HepG2 (cell line): ENCODE measurements at regions not wholly inside any gene's neighbourhood (a gene's known extent, or its start where the extent isn't known, plus 50 kb on each side); places are given as distances from the start of the nearest gene placed in this dataset.
"Not testable (repeated sequence)": the region's sequence is repeated elsewhere in the genome, so short reads cannot be mapped to it uniquely, and the experiment has no call there.

Experiments used
- ATAC-seq: fragments of 200-7000 bp; cut with Tn5 transposase; 3 replicates; pipeline ENCODE4 v1.9.1; 2020; ENCODE audit warnings: mild to moderate bottlenecking, moderate library complexity
- BruUV-seq: library from RNA; stranded (reverse); fragments of 400-500 nt; replicated peaks from 2 replicates; lab custom pipeline; 2021; lab: Mats Ljungman, UMichigan
- CTCF ChIA-PET: fragments of 300-600 bp; formaldehyde crosslinking; extraction: SDS; loops from one replicate; lab custom pipeline; 2021; ENCODE audit warnings: low total read pairs, inconsistent platforms, low intra/inter-chr PET ratio; lab: Yijun Ruan, JAX
- POLR2A ChIA-PET: fragments of 350-600 bp; sonication (Branson Sonifier 250); formaldehyde crosslinking; loops from one replicate; lab custom pipeline; 2020; ENCODE audit warnings: antibody characterized with exemption, inconsistent platforms; lab: Yijun Ruan, JAX
- DNase-seq: peaks from one replicate; pipeline ENCODE4 v3.0.0-alpha.2; 2015; ENCODE audit warnings: low spot score
- FAIRE-seq: peaks from 3 replicates; lab custom pipeline; 2011; peaks lifted over from hg19 to GRCh38; lab: Jason Lieb, UNC
- H2AFZ ChIP-seq: one replicate; pipeline ENCODE4 v1.6.1; 2011; ENCODE audit warnings: low read length, inconsistent platforms
- H3K27ac ChIP-seq: fragments of 300-600 bp; 3 replicates; pipeline ENCODE4 v1.8.0; 2011; ENCODE audit warnings: mixed run types, mild to moderate bottlenecking, mixed read lengths, low read length, inconsistent platforms; ENCODE audit not compliant: insufficient read depth; ENCODE audit errors: extremely low read length
- H3K27me3 ChIP-seq, 2 experiments: fragments of 200-600 bp in 1 of 2; 2 replicates in 1 of 2; 3 replicates in 1 of 2; pipeline versions ENCODE4 v1.6.0 to v1.8.0; 2011; ENCODE audit warnings: low read length in 2 of 2, mild to moderate bottlenecking in 2 of 2, moderate library complexity in 2 of 2, inconsistent platforms in 1 of 2; ENCODE audit not compliant: insufficient read depth in 2 of 2, control insufficient read depth in 1 of 2
- H3K36me3 ChIP-seq, 2 experiments: fragments of 200-600 bp in 1 of 2; replicated peaks in 1 of 2; 2 replicates in 1 of 2; 3 replicates in 1 of 2; pipeline versions ENCODE4 v1.5.1 to v1.8.0; 2011; ENCODE audit warnings: low read length in 2 of 2, inconsistent platforms in 1 of 2; ENCODE audit not compliant: insufficient read depth in 2 of 2, control insufficient read depth in 1 of 2
- H3K4me1 ChIP-seq: 2 replicates; pipeline ENCODE4 v1.5.1; 2012; ENCODE audit warnings: low read length, inconsistent platforms; ENCODE audit not compliant: insufficient read depth
- H3K4me2 ChIP-seq: 2 replicates; pipeline ENCODE4 v1.6.0; 2011; ENCODE audit warnings: low read depth, low read length, inconsistent platforms
- H3K4me3 ChIP-seq, 3 experiments: fragments of 200-600 bp in 1 of 3; sonication (generic), shearing (Covaris generic) in 1 of 3; replicated peaks in 1 of 3; 2 replicates each; pipeline ENCODE4 v1.5.1; 2011 to 2016; ENCODE audit warnings: low read length in 3 of 3, inconsistent platforms in 2 of 3, low read depth in 2 of 3, mild to moderate bottlenecking in 2 of 3, control low read depth in 1 of 3, mixed read lengths in 1 of 3; ENCODE audit not compliant: insufficient read depth in 1 of 3
- H3K79me2 ChIP-seq: one replicate; pipeline ENCODE4 v1.6.1; 2011; ENCODE audit warnings: low read length, inconsistent platforms; ENCODE audit not compliant: insufficient read depth
- H3K9ac ChIP-seq: 2 replicates; pipeline ENCODE4 v1.6.0; 2011; ENCODE audit warnings: mild to moderate bottlenecking, low read depth, low read length, inconsistent platforms; ENCODE audit not compliant: insufficient read depth
- H3K9me3 ChIP-seq: 2 replicates; pipeline ENCODE4 v1.5.1; 2012; ENCODE audit warnings: mild to moderate bottlenecking, low read length
- H4K20me1 ChIP-seq: 2 replicates; pipeline ENCODE4 v1.6.0; 2011; ENCODE audit warnings: inconsistent platforms, mild to moderate bottlenecking, low read length, moderate library complexity; ENCODE audit not compliant: insufficient read depth
- ADNP ChIP-seq: sonication (generic); formaldehyde crosslinking; IDR thresholded peaks from 2 replicates; pipeline ENCODE4 v1.4.0; 2020; ENCODE audit warnings: missing genetic modification reagents
- CREB3 ChIP-seq: sonication (generic); formaldehyde crosslinking; IDR thresholded peaks from 2 replicates; pipeline ENCODE4 v1.5.0; 2020; ENCODE audit warnings: missing genetic modification reagents
- RBAK ChIP-seq: sonication (generic); formaldehyde crosslinking; IDR thresholded peaks from 2 replicates; pipeline ENCODE4 v1.5.1; 2020; ENCODE audit warnings: mild to moderate bottlenecking, missing genetic modification reagents
- SUZ12 ChIP-seq: fragments of 150-350 bp; IDR thresholded peaks from 2 replicates; pipeline ENCODE4 v1.6.1; 2014; ENCODE audit warnings: low read depth, low read length
- ZNF251 ChIP-seq: sonication (generic); formaldehyde crosslinking; IDR thresholded peaks from 2 replicates; pipeline ENCODE4 v1.9.0; 2021; ENCODE audit warnings: mild to moderate bottlenecking, missing genetic modification reagents
- ZNF484 ChIP-seq: sonication (generic); formaldehyde crosslinking; IDR thresholded peaks from 2 replicates; pipeline ENCODE4 v1.5.1; 2020; ENCODE audit warnings: mild to moderate bottlenecking, low read depth, missing genetic modification reagents, borderline replicate concordance
- ZNF556 ChIP-seq: sonication (generic); formaldehyde crosslinking; IDR thresholded peaks from 2 replicates; pipeline ENCODE4 v1.4.0; 2020; ENCODE audit warnings: mild to moderate bottlenecking, missing genetic modification reagents, borderline replicate concordance
- ZNF839 ChIP-seq: sonication (generic); formaldehyde crosslinking; IDR thresholded peaks from 2 replicates; pipeline ENCODE4 v1.4.0; 2020; ENCODE audit warnings: missing genetic modification reagents, mild to moderate bottlenecking, borderline replicate concordance
- WGBS: methylation state at CpG from one replicate; pipeline ENCODE4 v1.1.6; 2017; ENCODE audit warnings: low lambda C conversion rate; 5-methylcytosine and 5-hydroxymethylcytosine counted together
- in situ Hi-C: cut with HindIII; loops from 2 replicates; pipeline ENCODE4 v1.10.0; 2017; ENCODE audit warnings: low pct_unique_long_range_greater_than_20kb; ENCODE audit not compliant: extremely low pct_ligation_motif_present
- intact Hi-C: fragments of 100-400 bp; cut with micrococcal nuclease; formaldehyde crosslinking; loops from one replicate; pipeline ENCODE4 v1.10.0; 2022; ENCODE audit not compliant: unreplicated experiment
- TF ChIP-seq, protein P1 (sequence below): sonication (generic); formaldehyde crosslinking; IDR thresholded peaks from 2 replicates; pipeline ENCODE4 v1.9.0; 2021; ENCODE audit warnings: missing genetic modification reagents, borderline replicate concordance

DNA sequence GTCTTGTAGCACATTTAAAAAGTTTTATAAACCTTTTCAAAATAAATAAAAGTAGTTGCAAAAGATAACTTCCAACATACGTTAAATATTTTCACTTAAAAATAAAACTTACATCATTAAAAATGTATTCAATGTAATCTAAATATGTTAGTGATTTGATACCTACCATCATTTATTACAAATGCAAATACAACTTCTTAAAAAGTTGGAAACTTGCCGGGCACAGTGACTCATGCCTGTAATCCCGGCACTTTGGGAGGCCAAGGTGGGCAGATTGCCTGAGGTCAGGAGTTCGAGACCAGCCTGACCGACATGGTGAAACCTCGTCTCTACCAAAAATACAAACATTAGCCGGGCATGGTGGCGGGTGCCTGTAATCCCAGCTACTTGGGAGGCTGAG, 122.6 kb upstream of the PODXL start:
- FAIRE-seq, H2AFZ ChIP-seq, H3K4me2 ChIP-seq, H3K9ac ChIP-seq, POLR2A ChIA-PET, H3K36me3 ChIP-seq, CTCF ChIA-PET, H3K79me2 ChIP-seq, DNase-seq, BruUV-seq, H4K20me1 ChIP-seq, H3K4me1 ChIP-seq, H3K4me3 ChIP-seq, H3K9me3 ChIP-seq, ATAC-seq, H3K27me3 ChIP-seq, H3K27ac ChIP-seq, intact Hi-C loops: not testable (repeated sequence)
- in situ Hi-C loops = loop anchor here (25.0 kb wide), 2 partner anchors 383 to 583 kb away; no protein-coding TSS in a partner anchor
- WGBS = 29% methylated on average over 8 of the region's 8 CpGs

GRCh38 chr7:131676850-131677249, 120.4 kb upstream of the PODXL start:
- H3K79me2 ChIP-seq, ATAC-seq, FAIRE-seq, H2AFZ ChIP-seq, intact Hi-C loops, CTCF ChIA-PET, H3K4me2 ChIP-seq, H3K4me3 ChIP-seq, DNase-seq, H3K9ac ChIP-seq, H3K27ac ChIP-seq, BruUV-seq, H3K36me3 ChIP-seq, H4K20me1 ChIP-seq, POLR2A ChIA-PET, H3K9me3 ChIP-seq, H3K4me1 ChIP-seq: not testable (repeated sequence)
- in situ Hi-C loops = loop anchor here (25.0 kb wide), 2 partner anchors 385 to 585 kb away; no protein-coding TSS in a partner anchor
- H3K27me3 ChIP-seq = peaks cover 0 to 15% of the 10 kb centered on the region in 2 experiments; a peak in 3 of 5 replicates
- 94% methylated on average over 2 of the region's 2 CpGs for WGBS

- Histone ChIP-seq H2AFZ (no peak overlapping the region), H3K27ac (no peak overlapping the region), H4K20me1 (no peaks in the 10 kb centered on the region), H3K9me3 (no peaks in the 10 kb centered on the region), H3K27me3 (peaks cover 0 to 21% of the 10 kb centered on the region in 2 experiments; a peak in 3 of 5 replicates), H3K4me3 (no peak overlapping the region), H3K9ac (no peak overlapping the region), H3K79me2 (no peaks in the 10 kb centered on the region), H3K36me3 (no peaks in the 10 kb centered on the region), H3K4me1 (no peaks in the 10 kb centered on the region), H3K4me2 (no peak overlapping the region)
- ATAC-seq (no peak), FAIRE-seq (no peak), DNase-seq (no peak)
- in situ Hi-C loops = no loop called here
- CTCF ChIA-PET = no interaction called here
- BruUV-seq = no TSS peak
- WGBS = 0% methylated on average over 3 of the region's 3 CpGs
- POLR2A ChIA-PET = no interaction called here
- intact Hi-C loops = no loop called here
- TF ChIP-seq ZNF839 (CRISPR knock-in tag) (no peak), SUZ12 (no peak), RBAK (CRISPR knock-in tag) (no peak), ZNF556 (no peak), ZNF251 (CRISPR knock-in tag) (no peak), ZNF484 (no peak), CREB3 (CRISPR knock-in tag) (no peak), ADNP (CRISPR knock-in tag) (no peak)
- TF ChIP-seq, protein P1, sequence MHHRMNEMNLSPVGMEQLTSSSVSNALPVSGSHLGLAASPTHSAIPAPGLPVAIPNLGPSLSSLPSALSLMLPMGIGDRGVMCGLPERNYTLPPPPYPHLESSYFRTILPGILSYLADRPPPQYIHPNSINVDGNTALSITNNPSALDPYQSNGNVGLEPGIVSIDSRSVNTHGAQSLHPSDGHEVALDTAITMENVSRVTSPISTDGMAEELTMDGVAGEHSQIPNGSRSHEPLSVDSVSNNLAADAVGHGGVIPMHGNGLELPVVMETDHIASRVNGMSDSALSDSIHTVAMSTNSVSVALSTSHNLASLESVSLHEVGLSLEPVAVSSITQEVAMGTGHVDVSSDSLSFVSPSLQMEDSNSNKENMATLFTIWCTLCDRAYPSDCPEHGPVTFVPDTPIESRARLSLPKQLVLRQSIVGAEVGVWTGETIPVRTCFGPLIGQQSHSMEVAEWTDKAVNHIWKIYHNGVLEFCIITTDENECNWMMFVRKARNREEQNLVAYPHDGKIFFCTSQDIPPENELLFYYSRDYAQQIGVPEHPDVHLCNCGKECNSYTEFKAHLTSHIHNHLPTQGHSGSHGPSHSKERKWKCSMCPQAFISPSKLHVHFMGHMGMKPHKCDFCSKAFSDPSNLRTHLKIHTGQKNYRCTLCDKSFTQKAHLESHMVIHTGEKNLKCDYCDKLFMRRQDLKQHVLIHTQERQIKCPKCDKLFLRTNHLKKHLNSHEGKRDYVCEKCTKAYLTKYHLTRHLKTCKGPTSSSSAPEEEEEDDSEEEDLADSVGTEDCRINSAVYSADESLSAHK (CRISPR knock-in tag) = no peak
These were observed 117.7 kb upstream of the PODXL start for GRCh38 chr7:131674131-131674530.
